Stimulated activated CD4-positive, alpha-beta T cell treated with anti-CD3 and anti-CD28 coated beads, TNF-alpha, amount 100 ng/mL, for 4 hours (primary cell): ENCODE measurements at regions not wholly inside any gene's neighbourhood (a gene's known extent, or its start where the extent isn't known, plus 50 kb on each side); places are given as distances from the start of the nearest gene placed in this dataset.
A peak's percentile ranks its signal among the peaks of the same experiment; 100 is the strongest.
"Not testable (repeated sequence)": the region's sequence is repeated elsewhere in the genome, so short reads cannot be mapped to it uniquely, and the experiment has no call there.

Experiments
- DNase-seq, 3 experiments: peaks; one replicate each; pipeline ENCODE4 v3.0.0-alpha.2; 2020; ENCODE audit warnings: low read depth in 3 of 3

- DNase-seq: not testable (repeated sequence)
Measured at GRCh38 chr5:177941386-177941785, 54.7 kb downstream of the PROP1 start.

- not testable (repeated sequence) for DNase-seq
Measured at GRCh38 chr5:177939246-177940171, 56.5 kb downstream of the PROP1 start.

- not testable (repeated sequence) for DNase-seq
Measured at GRCh38 chr5:177938767-177939166, 57.3 kb downstream of the PROP1 start.

- DNase-seq: not testable (repeated sequence)
Measured at GRCh38 chr5:177934233-177934632, 61.8 kb downstream of the PROP1 start.

GRCh38 chr5:177930269-177931022 is 65.6 kb downstream of the PROP1 start:
- DNase-seq: not testable (repeated sequence)

- DNase-seq: not testable (repeated sequence)
Measured at GRCh38 chr5:177929618-177930017, 66.4 kb downstream of the PROP1 start.

- DNase-seq: not testable (repeated sequence)
Measured at GRCh38 chr5:177927500-177927899, 68.5 kb downstream of the PROP1 start.

- DNase-seq: not testable (repeated sequence)
Measured at GRCh38 chr5:177924577-177924976, 71.5 kb downstream of the PROP1 start.

GRCh38 chr5:177923837-177924236 is 72.2 kb downstream of the PROP1 start:
- not testable (repeated sequence) for DNase-seq

GRCh38 chr5:177923189-177923588 is 72.9 kb downstream of the PROP1 start:
- DNase-seq: not testable (repeated sequence)

GRCh38 chr5:177909261-177909660 is 86.8 kb downstream of the PROP1 start:
- not testable (repeated sequence) for DNase-seq

GRCh38 chr5:177902806-177903205 is 93.2 kb downstream of the PROP1 start:
- DNase-seq: not testable (repeated sequence)

- not testable (repeated sequence) for DNase-seq
Measured at GRCh38 chr5:177900066-177900465, 96.0 kb downstream of the PROP1 start.

- DNase-seq: not testable (repeated sequence)
Measured at GRCh38 chr5:177894681-177895453, 101.2 kb downstream of the PROP1 start.

- DNase-seq: not testable (repeated sequence)
Measured at GRCh38 chr5:177892357-177892665, 103.7 kb downstream of the PROP1 start.

GRCh38 chr5:177891547-177892356 is 104.3 kb downstream of the PROP1 start:
- peak in 1 of 3 experiments; percentile 32 for DNase-seq

GRCh38 chr5:177883295-177883694 is 100.6 kb upstream of the FAM153A start:
- not testable (repeated sequence) for DNase-seq

- not testable (repeated sequence) for DNase-seq
Measured at GRCh38 chr5:177875900-177876238, 93.2 kb upstream of the FAM153A start.

GRCh38 chr5:177875013-177875899 is 92.6 kb upstream of the FAM153A start:
- DNase-seq: not testable (repeated sequence)
